ENCODE measurements at regions not wholly inside any gene's neighbourhood (a gene's known extent, or its start where the extent isn't known, plus 50 kb on each side); places are given as distances from the start of the nearest gene placed in this dataset.

DNA sequence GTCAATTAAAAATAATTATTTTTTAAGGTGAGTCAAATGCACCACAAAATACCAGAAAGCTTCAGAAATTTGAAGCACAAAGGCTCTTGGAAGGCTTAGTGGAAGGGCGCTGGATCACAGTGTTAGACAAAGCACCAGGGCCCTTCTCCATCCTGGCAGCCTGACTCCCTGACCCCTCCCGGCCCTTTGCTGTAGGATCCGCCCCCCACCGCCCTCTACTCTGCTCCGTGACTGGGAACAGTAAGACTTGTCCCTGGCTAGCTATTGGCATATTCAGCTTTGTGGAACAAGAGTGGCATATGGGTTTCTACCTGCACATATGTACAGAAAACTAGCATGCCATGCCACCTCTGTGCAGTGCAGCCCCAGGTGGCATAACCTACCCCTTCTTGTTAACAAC lies 222.1 kb downstream of the SYK start:
- TF ChIP-seq CTCF (IDR thresholded peaks at IDR 0.05) (no peak), POLR2A (IDR thresholded peaks at IDR 0.05) (no peak)

Measured in ovary (tissue), 3 donors.